Keratinocyte (primary cell): ENCODE measurements at regions not wholly inside any gene's neighbourhood (a gene's known extent, or its start where the extent isn't known, plus 50 kb on each side); places are given as distances from the start of the nearest gene placed in this dataset.

Experiments
- DNase-seq: peaks from one replicate; pipeline ENCODE4 v3.0.0-alpha.2; 2011; ENCODE audit warnings: low read depth, missing footprints, low spot score
- FAIRE-seq: peaks from 2 replicates; lab custom pipeline; 2011; peaks lifted over from hg19 to GRCh38; lab: Jason Lieb, UNC
- H2AFZ ChIP-seq: 2 replicates; pipeline ENCODE4 v1.6.0; 2012; ENCODE audit warnings: low read length, control low read depth, inconsistent platforms; ENCODE audit not compliant: control insufficient read depth
- H3K27ac ChIP-seq: 2 replicates; pipeline ENCODE4 v1.5.1; 2011; ENCODE audit warnings: low read length; ENCODE audit not compliant: control insufficient read depth, insufficient read depth
- H3K27me3 ChIP-seq: 3 replicates; pipeline ENCODE4 v1.6.0; 2011; ENCODE audit warnings: low read length; ENCODE audit not compliant: control insufficient read depth, insufficient read depth; ENCODE audit errors: extremely low read depth
- H3K36me3 ChIP-seq, 2 experiments: 2 replicates in 1 of 2; 3 replicates in 1 of 2; pipeline ENCODE4 v1.5.1; 2011; ENCODE audit warnings: low read length in 2 of 2, mild to moderate bottlenecking in 1 of 2; ENCODE audit not compliant: control insufficient read depth in 2 of 2, insufficient read depth in 2 of 2; ENCODE audit errors: extremely low read depth in 1 of 2
- H3K4me1 ChIP-seq: 3 replicates; pipeline ENCODE4 v1.5.1; 2011; ENCODE audit warnings: low read length; ENCODE audit not compliant: control insufficient read depth, insufficient read depth; ENCODE audit errors: extremely low read depth
- H3K4me2 ChIP-seq: 3 replicates; pipeline ENCODE4 v1.6.0; 2011; ENCODE audit warnings: low read depth, low read length; ENCODE audit not compliant: control insufficient read depth, insufficient read depth; ENCODE audit errors: extremely low read depth
- H3K4me3 ChIP-seq, 3 experiments: fragments of 200-600 bp in 1 of 3; sonication (generic) in 1 of 3; 2 replicates in 2 of 3; 3 replicates in 1 of 3; pipeline ENCODE4 v1.5.1; 2011 to 2016; ENCODE audit warnings: low read length in 3 of 3, mild to moderate bottlenecking in 3 of 3, control low read depth in 2 of 3, inconsistent platforms in 1 of 3, low read depth in 1 of 3, mixed read lengths in 1 of 3, mixed run types in 1 of 3, moderate library complexity in 1 of 3; ENCODE audit not compliant: control insufficient read depth in 2 of 3, insufficient read depth in 2 of 3; ENCODE audit errors: extremely low read depth in 1 of 3
- H3K79me2 ChIP-seq: 2 replicates; pipeline ENCODE4 v1.6.0; 2012; ENCODE audit warnings: low read length; ENCODE audit not compliant: control insufficient read depth, insufficient read depth
- H3K9ac ChIP-seq: 3 replicates; pipeline ENCODE4 v1.6.0; 2011; ENCODE audit warnings: low read length; ENCODE audit not compliant: control insufficient read depth, insufficient read depth; ENCODE audit errors: extremely low read depth
- H3K9me1 ChIP-seq: 3 replicates; pipeline ENCODE4 v1.6.0; 2011; ENCODE audit warnings: low read length; ENCODE audit not compliant: control insufficient read depth, insufficient read depth; ENCODE audit errors: extremely low read depth
- H3K9me3 ChIP-seq: 2 replicates; pipeline ENCODE4 v1.5.1; 2012; ENCODE audit warnings: low read depth, low read length; ENCODE audit not compliant: control insufficient read depth
- H4K20me1 ChIP-seq: 3 replicates; pipeline ENCODE4 v1.6.0; 2011; ENCODE audit warnings: low read length; ENCODE audit not compliant: control insufficient read depth, insufficient read depth; ENCODE audit errors: extremely low read depth
- CTCF ChIP-seq, 3 experiments: IDR thresholded peaks in 1 of 3; conservative IDR thresholded peaks in 1 of 3; optimal IDR thresholded peaks in 1 of 3; 2 replicates in 2 of 3; 3 replicates in 1 of 3; pipeline versions ENCODE3 to v1.5.1; 2011; ENCODE audit warnings: low read length in 3 of 3, mild to moderate bottlenecking in 3 of 3, moderate library complexity in 2 of 3, control low read depth in 1 of 3, inconsistent platforms in 1 of 3; ENCODE audit not compliant: insufficient read depth in 2 of 3; ENCODE audit errors: extremely low read depth in 1 of 3
- EZH2 ChIP-seq: IDR thresholded peaks from one replicate; pipeline ENCODE4 v1.6.1; 2012; ENCODE audit warnings: inconsistent platforms, mild to moderate bottlenecking, low read length, moderate library complexity
- dilution Hi-C: fragments of 300-500 bp; cut with MboI; formaldehyde crosslinking; loops from one replicate; pipeline ENCODE4 v1.7.0; 2020; ENCODE audit warnings: low sequenced_read_pairs; ENCODE audit not compliant: extremely low pct_ligation_motif_present

- DNase-seq (no peak), FAIRE-seq (no peak)
- dilution Hi-C loops = no loop called here
- H3K36me3 ChIP-seq = no peaks in the 10 kb centered on the region
- no peaks in the 10 kb centered on the region for H3K79me2 ChIP-seq
- H3K4me1 ChIP-seq = no peaks in the 10 kb centered on the region
- H3K9ac ChIP-seq = no peak overlapping the region
- no peak overlapping the region for H2AFZ ChIP-seq
- no peak overlapping the region for H3K4me3 ChIP-seq
- H4K20me1 ChIP-seq = no peaks in the 10 kb centered on the region
- no peak for TF ChIP-seq EZH2
- no peak for TF ChIP-seq CTCF (optimal IDR thresholded peaks at IDR 0.05 in 1 of 3, IDR thresholded peaks at IDR 0.05 in 1 of 3, conservative IDR thresholded peaks at IDR 0.05 in 1 of 3; ENCODE audit: extremely low read depth in 1 of 3, insufficient read depth in 2 of 3, low read length in 3 of 3)
- H3K27me3 ChIP-seq = no peaks in the 10 kb centered on the region
- H3K4me2 ChIP-seq = no peak overlapping the region
- no peak overlapping the region for H3K27ac ChIP-seq
- H3K9me3 ChIP-seq = no peaks in the 10 kb centered on the region
- H3K9me1 ChIP-seq = no peaks in the 10 kb centered on the region
These were observed 726.8 kb upstream of the FAT3 start for GRCh38 chr11:91497847-91498246.

GRCh38 chr11:91495837-91496236 lies 728.8 kb upstream of the FAT3 start:
- H3K27me3 ChIP-seq = no peaks in the 10 kb centered on the region
- H2AFZ ChIP-seq = no peak overlapping the region
- no peak for TF ChIP-seq EZH2
- no peak for TF ChIP-seq CTCF (optimal IDR thresholded peaks at IDR 0.05 in 1 of 3, IDR thresholded peaks at IDR 0.05 in 1 of 3, conservative IDR thresholded peaks at IDR 0.05 in 1 of 3; ENCODE audit: extremely low read depth in 1 of 3, insufficient read depth in 2 of 3, low read length in 3 of 3)
- dilution Hi-C loops = no loop called here
- H3K4me3 ChIP-seq = no peak overlapping the region
- no peak overlapping the region for H3K27ac ChIP-seq
- H3K4me1 ChIP-seq = no peaks in the 10 kb centered on the region
- DNase-seq (no peak), FAIRE-seq (no peak)
- H3K36me3 ChIP-seq = no peaks in the 10 kb centered on the region
- H4K20me1 ChIP-seq = no peaks in the 10 kb centered on the region
- no peaks in the 10 kb centered on the region for H3K79me2 ChIP-seq
- H3K9me1 ChIP-seq = no peaks in the 10 kb centered on the region
- no peaks in the 10 kb centered on the region for H3K9me3 ChIP-seq
- no peak overlapping the region for H3K9ac ChIP-seq
- no peak overlapping the region for H3K4me2 ChIP-seq
